ENCODE measurements at regions not wholly inside any gene's neighbourhood (a gene's known extent, or its start where the extent isn't known, plus 50 kb on each side); places are given as distances from the start of the nearest gene placed in this dataset.

- peak; percentile 16 for FAIRE-seq
- TF ChIP-seq CTCF (IDR thresholded peaks at IDR 0.05; ENCODE audit: insufficient read depth, missing control alignments) = no peak
- DNase-seq (ENCODE audit: insufficient read length, low spot score) = no peak
Measured at GRCh38 chr2:221120643-221121042, 451.5 kb downstream of the EPHA4 start.

GRCh38 chr2:221123396-221123795 lies 448.7 kb downstream of the EPHA4 start:
- TF ChIP-seq CTCF (IDR thresholded peaks at IDR 0.05; ENCODE audit: insufficient read depth, missing control alignments) = no peak
- DNase-seq (ENCODE audit: insufficient read length, low spot score) (no peak), FAIRE-seq (no peak)

GRCh38 chr2:221124532-221125240 lies 447.4 kb downstream of the EPHA4 start:
- DNase-seq (ENCODE audit: insufficient read length, low spot score) (no peak), FAIRE-seq (no peak)
- no peak for TF ChIP-seq CTCF (IDR thresholded peaks at IDR 0.05; ENCODE audit: insufficient read depth, missing control alignments)

- FAIRE-seq = no peak
- no peak for DNase-seq (ENCODE audit: insufficient read length, low spot score)
- no peak for TF ChIP-seq CTCF (IDR thresholded peaks at IDR 0.05; ENCODE audit: insufficient read depth, missing control alignments)
Measured at GRCh38 chr2:221125691-221126090, 446.4 kb downstream of the EPHA4 start.

GRCh38 chr2:221129657-221130056 lies 442.4 kb downstream of the EPHA4 start:
- no peak for TF ChIP-seq CTCF (IDR thresholded peaks at IDR 0.05; ENCODE audit: insufficient read depth, missing control alignments)
- DNase-seq (ENCODE audit: insufficient read length, low spot score) (no peak), FAIRE-seq (no peak)

GRCh38 chr2:221130431-221130830 lies 441.7 kb downstream of the EPHA4 start:
- DNase-seq (ENCODE audit: insufficient read length, low spot score) (no peak), FAIRE-seq (no peak)
- TF ChIP-seq CTCF (IDR thresholded peaks at IDR 0.05; ENCODE audit: insufficient read depth, missing control alignments) = no peak

DNA sequence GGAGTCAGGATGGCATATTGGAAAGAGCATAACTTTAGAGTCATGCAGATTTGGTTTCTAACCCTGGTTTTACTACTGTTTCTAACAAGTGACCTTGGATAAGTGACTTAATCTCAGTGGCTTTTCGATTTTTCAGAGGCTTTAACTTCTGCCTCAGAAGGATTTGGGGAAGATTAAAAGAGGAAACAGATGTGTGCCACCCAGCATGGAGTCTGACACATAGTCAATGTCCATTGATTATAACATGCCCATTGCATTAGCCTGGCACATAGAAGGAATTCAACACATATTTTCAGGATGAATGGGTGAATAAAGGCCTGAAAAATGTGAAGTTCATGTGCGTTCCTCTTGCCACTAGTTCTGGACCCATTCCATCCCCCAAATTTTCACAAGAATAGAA lies 438.2 kb downstream of the EPHA4 start:
- FAIRE-seq = peak; percentile 86
- TF ChIP-seq CTCF (IDR thresholded peaks at IDR 0.05; ENCODE audit: insufficient read depth, missing control alignments) = no peak
- DNase-seq (ENCODE audit: insufficient read length, low spot score) = no peak
